ENCODE measurements at regions not wholly inside any gene's neighbourhood (a gene's known extent, or its start where the extent isn't known, plus 50 kb on each side); places are given as distances from the start of the nearest gene placed in this dataset.

DNA sequence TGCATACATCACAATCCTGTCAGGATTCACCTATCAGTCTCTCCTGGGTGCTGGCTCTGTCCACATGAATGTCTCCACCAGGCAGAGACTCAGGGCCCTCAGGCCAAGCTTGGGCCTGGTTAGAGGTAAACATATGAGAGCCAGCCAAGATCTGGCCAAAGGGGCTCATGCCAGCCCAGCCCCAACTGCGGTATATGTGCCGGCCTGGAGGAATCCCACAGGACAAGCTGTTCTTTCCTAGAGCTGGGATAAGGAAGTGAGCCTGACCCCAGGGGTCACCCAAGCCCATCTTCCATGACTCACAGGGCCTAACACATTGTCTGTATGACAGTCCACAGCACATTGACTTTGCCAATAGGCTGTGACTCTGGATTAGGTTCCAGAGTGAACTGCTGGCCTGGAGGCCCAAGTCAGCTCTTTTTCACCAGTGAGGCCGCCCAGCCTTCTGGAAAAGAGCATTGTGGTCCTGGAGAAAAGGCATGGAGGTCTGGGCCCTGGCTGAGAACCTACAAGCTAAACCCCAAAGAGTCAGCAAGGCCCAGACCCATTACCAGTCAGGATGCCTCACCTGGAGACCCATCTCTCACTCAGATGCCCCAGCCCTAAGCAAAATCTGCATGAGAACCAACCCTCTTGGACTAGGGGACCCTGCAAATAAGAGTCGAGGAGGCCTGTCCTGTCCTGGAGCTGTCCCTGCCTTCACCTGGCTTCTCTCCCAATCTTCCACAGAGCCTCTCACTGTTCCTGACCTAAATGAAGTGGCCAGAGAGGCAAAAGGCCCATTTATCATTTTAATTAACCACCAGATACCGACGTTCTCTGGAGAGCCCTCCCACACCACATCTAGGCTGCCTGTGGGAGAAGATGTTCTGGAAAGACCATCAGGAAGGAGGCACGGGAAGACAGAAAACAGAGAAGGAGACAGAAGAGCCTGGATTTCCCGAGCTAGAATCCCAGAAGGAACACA, 120.9 kb upstream of the PKDCC start:
- DNase-seq: no peak

DNA sequence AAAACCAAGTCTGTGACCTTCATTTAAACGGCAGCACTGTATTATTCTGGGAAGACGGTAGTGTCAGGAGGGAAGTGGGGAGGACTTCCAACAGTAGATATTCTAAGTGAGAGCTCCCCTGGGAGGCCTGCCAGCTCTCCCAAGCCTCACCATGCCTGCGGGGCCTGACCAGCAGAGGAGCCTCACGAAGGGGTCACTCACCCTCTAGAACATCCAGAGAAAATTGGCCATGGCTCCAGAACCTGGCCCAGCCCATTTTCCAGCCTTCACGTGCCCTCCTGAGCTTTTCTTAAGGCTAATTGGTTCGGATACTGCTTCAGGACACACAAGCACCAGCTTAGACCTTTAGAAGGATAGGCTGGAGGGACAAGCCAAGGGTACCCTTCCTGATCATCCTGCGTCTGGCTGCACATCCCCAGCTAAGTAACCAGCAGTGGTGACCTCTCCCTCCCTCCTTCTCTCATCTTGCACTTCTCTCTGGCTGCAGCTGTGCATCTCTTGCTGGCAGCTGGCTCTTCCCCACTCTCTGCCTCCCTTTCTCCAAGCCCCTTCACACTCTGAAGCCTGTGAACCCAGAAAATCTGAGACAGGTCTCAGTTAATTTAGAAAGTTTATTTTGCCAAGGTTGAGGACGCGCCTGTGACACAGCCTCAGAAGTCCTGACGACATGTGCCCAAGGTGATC, 120.1 kb upstream of the PKDCC start:
- no peak for DNase-seq

DNA sequence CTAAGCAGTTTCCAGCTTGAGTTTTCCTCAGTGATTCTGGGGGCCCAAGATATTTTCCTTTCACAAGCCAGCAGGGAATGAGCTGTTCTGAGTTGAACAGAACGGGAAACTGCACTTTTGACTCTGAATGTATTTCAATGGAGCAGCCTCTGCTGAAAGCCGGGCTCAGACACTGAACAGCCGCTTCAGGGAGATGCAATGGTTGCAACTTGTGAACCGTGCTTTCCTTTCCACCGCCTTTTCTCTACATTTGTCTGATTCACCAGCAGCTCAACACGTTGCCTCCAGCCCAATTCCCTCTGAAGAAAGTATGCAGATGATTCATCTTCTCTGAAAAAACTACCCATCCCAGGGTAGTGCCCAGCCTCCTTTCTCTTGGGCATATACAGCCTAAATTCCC, 119.3 kb upstream of the PKDCC start:
- no peak for DNase-seq

DNA sequence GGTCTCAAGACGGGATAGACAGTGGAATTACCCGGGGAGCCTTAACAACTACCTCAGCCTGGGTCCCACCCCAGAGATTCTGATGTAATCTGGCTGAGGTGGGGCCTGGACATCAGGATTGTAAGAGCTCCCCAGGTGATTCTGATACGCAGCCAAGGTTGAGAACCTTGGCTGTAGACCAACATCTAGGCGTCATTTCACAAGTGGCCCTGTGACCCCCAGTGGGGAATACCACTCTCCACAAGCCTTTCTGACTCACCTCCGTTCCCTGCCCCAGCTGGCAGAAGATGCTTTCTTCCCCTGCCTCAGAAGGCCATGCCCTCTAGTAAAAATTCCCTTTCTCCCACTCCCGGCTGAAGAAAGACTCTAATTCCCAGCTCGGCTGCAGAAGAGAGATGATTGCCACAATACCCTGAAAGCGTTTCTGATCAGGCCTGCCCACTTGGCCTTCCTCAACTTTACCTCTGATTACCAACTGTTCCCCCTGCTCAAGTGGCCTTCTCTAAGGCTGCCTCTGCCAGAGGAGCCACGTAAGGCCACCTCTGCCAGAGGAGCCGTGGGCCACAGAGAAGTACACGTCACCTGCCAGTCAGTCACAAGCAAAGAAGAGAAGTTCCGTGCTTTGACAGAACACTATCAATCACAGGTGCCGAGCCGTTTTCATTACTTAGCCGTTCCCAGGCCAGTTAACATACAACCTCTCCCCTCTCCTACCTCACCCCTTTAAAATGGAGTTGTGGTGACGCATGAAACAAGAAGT, 116.8 kb upstream of the PKDCC start:
- no peak for DNase-seq

DNA sequence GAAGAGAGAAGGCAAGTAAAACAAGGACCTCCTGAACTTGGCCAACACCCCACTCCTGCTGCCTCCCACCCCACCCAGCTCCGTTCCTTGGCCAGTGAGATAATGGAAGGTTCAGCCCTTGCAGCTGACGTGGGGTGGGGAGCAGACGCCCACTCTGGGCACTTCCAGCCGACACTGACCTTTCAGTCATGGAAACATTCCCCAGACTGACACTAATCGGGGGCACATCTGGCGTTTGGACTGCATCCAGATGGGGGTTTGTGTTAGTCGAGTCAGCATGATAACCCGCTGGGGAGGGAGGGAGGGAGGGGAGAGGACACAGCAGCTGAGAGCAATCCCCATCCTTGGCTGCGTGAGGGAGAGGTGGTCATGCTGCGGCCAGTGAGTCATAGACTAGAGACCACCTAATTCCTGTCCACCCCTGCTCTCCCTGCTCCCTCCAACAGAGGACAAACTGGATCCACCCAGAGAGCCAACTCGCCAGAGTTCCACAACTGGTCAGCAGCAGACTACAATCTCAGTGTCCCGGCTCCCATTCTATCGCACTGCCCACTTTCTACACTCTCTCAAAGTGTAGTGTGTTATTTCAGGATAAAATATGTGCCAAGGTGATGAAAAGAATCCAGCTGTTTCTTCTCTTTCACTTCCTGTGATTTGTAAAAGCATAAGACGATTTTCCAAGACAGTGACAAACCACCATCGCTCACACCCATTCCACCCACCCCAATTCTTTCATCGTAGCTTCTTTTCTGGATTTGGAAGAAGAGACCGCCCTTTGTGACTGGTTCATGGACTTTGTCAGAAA, 115.4 kb upstream of the PKDCC start:
- DNase-seq: no peak

DNA sequence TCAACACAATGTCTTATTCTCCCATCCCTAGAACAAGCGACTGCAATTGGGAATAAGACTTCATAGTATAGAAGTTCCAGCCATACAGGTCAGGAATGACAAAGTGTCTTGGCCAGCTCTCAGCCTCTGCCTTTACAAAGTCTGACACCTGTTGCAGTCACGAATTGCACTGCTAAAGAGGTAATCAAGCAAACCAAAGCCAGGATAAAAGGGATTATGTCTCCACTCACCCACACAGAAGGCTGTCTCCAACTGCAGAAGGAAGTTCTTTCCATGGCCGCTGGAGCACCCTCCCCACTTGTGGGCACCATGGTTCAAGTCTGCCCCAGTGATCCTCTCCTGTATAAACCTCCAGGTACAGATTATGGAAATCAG, 114.8 kb upstream of the PKDCC start:
- no peak for DNase-seq

DNA sequence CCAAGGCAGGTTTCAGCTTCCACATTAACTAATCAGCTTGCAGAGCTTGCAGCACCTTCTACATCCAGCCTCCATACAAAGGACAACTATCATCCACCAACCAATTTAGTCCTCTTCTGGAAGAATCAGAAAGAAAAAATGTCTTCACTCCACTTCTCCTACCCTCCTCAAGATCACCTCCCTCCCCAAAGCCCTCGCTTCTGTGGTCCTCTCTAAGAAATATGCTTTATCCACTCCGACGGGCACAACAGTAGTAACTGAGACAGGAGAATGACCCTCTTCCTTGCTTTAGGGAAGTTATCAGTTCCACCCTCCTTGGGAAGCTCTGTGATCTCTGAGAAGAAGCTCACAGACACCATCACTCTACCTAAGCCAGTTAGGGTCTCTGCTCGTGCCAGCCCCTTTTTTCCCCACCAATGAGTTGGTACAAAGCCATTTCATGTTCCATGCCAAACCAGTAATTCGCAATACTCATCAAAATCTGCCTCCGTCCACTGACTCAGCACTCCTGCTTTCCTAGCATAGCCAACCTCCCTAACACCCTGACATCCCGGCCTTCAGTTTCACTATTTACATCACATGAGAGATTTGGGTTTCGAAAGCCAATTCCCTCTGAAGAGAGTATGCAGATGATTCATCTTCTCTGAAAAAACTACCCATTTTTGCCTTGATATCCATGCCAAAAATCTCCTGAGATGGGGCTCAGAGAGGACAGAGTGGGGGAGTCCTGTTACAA, 114.1 kb upstream of the PKDCC start:
- no peak for DNase-seq

DNA sequence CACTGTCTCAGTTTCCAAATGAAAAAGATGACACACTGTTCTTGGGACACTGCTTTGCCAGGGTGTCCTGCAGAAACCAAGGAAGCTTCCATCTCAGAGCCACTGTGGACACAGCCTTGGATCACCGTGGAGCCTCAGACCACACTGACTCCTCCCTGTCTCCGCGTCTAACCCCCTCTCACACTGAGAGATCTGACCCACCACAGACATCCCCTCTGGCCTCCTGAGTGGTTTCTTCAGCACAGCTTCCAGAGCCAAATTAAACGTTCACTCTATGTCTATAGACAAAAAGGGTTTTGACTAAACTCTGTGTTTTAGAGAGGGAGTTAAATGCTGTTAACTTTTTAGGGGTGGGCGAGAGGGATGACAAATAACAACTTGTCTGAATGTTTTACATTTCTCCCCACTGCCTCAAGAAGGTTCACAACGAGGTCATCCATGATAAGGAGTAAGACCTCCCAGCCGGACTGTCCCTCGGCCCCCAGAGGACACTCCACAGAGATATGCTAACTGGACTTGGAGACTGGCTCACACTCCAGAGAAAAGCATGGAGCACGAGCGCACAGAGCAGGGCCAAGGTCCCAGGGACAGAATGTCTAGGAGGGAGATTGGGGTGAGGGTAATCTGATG, 113.4 kb upstream of the PKDCC start:
- no peak for DNase-seq

DNA sequence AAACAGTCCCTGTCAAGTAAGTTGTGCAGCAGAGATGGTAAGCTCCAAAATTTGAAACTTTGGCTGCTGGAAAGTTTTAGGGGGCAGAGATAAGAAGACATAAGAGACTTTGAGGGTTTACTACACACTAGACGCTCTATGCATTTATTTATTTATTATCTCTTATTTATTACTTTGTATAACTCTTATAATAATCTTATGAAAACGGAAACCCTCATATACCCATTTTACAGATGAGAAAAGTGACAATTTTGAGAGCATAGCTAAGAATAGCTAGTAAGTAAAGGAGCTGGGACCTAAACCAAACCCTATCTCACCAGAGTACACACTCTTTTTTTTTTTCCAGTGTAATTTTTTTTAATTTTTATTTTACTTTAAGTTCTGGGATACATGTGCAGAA, 112.8 kb upstream of the PKDCC start:
- no peak for DNase-seq

DNA sequence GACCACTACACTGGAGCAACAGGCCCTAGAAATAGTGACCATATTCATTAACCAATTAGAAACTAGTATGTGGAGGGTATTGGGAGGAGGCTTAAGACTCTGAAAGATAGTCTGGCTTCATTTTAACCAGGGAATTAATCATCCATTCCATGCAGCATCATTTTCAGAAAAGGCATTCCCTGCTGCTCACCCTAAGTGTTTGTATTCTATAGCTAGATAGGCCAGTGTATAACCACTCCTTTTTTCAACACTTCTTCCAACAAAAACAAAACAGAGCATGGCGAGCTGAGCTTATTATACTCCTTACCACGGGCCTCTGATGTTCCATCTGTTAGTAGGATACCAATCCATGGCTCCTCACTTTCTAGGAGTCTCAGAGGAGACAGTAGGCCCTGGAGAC, 112.0 kb upstream of the PKDCC start:
- no peak for DNase-seq

DNA sequence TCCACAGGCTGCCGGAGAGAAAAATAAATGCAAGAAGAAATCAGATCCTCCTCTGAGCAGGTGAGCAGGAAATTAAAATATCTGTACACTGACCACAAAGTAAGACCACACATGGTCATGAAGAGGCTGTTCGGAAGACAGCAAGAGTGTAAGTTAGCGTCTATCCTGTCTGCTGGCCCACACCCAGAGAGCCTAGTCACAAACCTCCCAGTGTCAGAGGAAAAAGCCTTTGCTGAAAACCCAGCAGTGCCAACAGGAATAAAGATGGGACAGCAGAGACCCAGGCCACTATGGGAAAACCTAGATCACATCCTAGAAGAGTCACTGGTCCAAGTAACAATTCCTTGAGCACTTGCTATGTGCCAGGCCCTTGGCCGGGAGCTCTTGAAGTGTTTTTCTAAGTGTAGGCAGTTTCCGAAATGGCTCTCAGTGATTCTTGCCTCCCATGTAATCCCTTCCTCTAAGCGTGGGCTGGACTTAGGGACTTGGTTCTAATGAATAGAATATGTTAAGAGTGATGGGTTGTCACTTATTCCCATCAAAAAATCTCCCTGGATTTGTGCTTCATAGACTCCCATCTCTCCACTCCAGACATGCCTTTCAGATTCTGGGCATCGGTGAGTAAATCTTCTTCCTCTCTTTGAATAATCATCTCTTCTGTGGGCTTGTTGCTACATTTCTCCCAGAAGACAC, 110.9 kb upstream of the PKDCC start:
- no peak for DNase-seq

DNA sequence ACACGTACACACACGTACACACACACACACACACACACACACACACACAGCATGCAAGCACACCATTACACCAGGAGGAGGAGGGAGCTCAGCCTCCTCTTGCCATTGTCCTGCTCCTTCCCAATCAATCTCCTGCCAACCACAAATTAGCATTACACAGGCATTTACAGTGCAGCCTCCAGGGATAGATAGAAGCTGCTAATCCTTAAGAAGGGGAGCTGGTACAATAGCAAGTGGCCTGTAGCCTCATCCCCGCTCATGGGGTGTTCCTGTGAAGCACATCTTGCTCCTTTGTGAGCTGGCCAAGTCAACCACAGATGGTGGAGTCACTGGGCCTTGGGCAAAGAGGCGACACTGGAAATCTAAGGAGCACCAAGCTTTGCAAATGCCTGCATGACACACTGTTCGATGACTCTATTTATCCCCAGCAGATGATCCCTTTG, 110.3 kb upstream of the PKDCC start:
- DNase-seq: no peak

DNA sequence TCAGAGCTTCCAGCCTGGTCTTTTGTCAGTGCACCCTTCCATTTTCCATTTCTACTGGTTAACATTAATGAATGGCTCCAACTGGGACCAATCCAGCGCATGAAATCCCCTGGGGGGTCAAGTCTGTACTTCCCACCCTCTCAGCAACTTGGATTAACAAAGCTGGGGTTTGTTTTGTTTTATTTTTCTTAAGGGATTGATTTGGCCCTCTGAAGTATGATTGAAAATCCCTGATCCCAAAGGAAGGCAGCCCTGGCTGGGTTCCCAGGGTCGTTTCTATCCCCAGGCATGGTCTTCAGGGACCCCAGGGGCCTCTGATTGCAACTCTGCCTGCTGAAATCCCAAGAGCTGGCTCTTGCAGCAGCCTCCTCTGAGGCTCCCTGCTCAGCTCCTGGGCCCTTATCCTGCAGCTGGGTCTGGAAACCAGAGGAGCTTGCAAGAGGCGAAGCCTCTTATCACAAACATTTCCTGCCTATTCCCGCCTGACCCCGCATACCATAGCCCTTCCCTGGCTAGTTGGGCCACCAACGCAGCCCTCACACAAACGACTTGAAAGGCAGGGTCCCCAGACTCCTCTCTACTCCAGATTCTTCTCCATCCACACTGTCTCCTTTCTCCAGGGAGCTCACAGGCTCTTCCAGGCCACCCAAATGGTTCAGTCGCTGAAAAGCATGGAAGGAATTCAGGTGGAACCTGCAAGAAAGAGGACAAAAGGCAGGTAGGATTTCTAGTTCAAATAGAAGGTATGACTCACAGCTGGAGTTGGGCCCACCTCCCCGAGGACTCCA, 109.7 kb upstream of the PKDCC start:
- no peak for DNase-seq

DNA sequence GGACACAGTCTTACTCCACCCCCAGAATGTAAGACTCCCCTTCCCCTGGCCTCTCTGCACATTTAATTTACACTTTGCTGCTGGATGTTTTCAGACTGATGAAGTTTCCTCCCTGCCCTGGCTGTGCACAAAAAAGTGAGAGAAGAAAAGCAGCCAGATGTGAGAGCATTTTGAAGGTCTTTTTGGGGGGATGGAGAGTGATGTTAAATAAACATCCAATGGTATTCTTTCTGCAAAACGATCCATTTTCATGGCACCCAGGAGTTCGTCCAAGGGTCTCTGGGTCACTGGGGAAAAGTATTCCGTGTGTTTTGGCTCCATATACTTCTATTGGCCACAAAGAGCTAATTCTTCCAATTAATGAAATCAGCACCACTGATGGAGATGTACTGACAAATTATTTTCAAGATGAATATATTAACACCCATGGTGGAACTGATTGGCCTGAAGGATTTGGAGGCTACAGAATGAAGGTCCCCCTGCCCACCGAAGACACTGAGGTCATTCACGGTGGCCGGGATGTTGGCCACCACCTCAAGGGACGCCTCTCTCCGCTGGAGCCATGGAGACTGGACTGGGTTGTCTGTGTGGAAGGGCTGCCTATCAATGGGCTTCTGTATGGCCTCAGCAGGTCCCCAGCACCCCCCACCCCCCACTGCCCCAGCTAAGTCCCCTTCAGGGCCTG, 107.6 kb upstream of the PKDCC start:
- DNase-seq: no peak

DNA sequence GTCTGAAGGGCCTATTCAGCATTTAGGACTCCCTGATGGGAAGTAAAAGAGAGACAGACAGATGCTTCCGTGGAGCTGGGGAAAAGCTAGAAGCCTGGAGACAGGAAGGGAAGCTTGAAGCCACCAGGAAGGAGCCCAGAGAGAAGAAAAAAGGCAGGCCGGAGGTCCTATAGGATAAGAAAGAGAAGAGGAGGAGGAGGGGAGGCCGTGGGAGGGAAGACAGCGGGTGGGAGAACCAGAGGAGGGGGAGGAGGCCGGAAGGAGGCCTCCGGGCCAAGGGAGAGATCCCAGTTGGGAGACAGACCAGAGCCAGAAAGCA, 107.1 kb upstream of the PKDCC start:
- no peak for DNase-seq

DNA sequence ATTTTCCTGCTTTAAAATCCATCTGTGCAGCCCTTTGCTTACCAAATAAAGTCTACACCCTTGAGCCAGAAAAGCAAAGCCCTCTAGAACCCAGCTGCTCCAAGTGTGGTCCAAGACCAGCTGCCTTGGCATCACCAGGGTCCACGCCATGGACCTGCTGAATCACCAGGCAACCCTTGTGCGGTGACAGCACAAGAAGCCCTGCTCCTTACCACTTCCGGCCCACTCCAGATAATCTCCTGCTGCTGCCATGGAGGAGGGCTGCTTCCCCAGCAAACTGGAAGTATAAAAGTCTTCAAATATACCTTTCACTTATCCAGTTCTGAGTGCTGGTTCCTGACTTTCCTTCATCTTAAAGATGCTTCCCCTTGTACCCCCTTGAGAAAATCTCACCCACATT, 106.0 kb upstream of the PKDCC start:
- DNase-seq: no peak

DNA sequence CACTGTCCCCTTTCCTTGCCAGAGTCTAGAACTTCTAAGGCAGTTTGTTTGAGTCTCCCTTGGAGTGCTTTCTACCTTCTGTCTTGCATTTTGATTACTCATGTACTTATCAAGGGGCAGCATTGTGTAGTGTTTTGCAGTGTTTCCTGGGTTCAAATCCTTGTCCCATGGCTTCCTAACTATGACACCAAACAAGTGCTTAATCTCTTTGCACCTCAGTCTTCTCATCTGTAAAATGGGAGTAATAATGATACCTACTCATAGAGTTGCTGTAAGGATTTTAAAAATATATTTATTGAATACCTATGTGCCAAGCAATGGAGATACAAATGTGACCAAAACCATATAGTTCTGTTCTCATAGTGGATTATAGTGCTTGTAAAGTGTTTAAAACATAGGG, 105.5 kb upstream of the PKDCC start:
- no peak for DNase-seq

DNA sequence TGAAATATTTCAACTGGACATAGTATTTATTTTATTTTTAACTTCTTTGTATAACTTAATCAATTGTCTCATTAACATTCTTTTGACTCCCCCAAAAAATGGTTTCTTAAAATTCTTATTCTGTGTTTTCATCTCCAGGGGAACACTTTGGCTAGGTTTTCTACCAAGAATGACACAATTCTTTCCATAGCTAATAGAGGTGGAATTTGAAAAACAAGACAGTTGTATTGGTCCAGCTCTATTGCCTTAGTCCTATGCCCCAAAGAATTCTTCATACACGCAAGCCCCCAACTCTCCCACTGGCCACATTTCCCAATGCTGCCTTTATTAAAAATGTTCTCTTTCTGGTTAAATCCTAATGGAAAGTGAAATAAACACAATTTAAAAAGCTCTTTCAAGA, 104.7 kb upstream of the PKDCC start:
- DNase-seq: no peak

DNA sequence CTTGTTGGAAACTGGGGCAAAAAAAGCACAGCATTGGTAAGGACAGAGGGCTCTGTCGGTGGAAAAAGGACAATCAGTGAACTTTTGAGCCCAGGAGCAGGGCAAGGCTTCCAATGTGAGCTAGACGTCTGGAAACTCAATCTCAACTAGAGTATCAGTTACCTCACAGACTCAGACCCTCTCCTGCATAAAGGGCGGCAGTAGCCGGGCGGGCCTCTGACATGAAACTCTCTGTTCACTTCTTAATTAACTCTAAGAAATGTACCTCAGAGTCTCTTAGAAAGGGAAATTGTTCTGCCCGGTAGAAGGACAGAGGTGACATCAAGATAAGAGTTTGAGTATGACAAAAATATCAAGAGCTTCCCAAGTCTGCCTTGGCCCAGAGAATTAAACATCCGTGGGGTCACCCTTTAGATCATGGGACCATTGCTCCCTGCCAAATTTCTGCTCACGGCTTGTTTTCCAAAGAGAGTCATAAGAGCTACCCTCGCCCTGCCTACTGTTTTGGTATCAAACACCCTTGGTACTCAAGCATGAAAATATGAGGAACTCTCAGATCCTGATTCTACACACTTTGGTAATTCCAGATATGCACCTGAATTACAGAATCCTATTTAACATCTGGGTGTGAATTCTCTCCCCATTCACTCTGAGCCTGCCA, 103.5 kb upstream of the PKDCC start:
- no peak for DNase-seq
